ENCODE measurements at regions not wholly inside any gene's neighbourhood (a gene's known extent, or its start where the extent isn't known, plus 50 kb on each side); places are given as distances from the start of the nearest gene placed in this dataset.
"Not testable (repeated sequence)": the region's sequence is repeated elsewhere in the genome, so short reads cannot be mapped to it uniquely, and the experiment has no call there.

GRCh38 chr11:98736833-98737232, 283.9 kb upstream of the CNTN5 start:
- in situ Hi-C loops (cut with MboI) (no loop called here), intact Hi-C loops (cut with micrococcal nuclease; ENCODE audit: unreplicated experiment) (no loop called here)
- no peaks in the 10 kb centered on the region for H3K27me3 ChIP-seq (replicated peaks in 1 of 2; ENCODE audit: control insufficient read depth in 2 of 2, insufficient read depth in 2 of 2, low read length in 1 of 2)
- DNase-seq (ENCODE audit: low read depth, low spot score) (no peak), ATAC-seq (no peak), FAIRE-seq (no peak)
- H4K20me1 ChIP-seq (ENCODE audit: control insufficient read depth, insufficient read depth) = no peaks in the 10 kb centered on the region
- no peak overlapping the region for H2AFZ ChIP-seq (ENCODE audit: control insufficient read depth, low read depth, low read length)
- ChIA-PET RAD21 (ENCODE audit: unreplicated experiment) (no interaction called here), CTCF (no interaction called here), SMC1A (ENCODE audit: uncharacterized antibody, unreplicated experiment) (no interaction called here), POLR2A (no interaction called here)
- no peak overlapping the region for H3K27ac ChIP-seq (ENCODE audit: control insufficient read depth, insufficient read depth)
- H3K79me2 ChIP-seq (ENCODE audit: control insufficient read depth, insufficient read depth, low read length) = no peaks in the 10 kb centered on the region
- no peak overlapping the region for H3K4me2 ChIP-seq (ENCODE audit: control insufficient read depth, insufficient read depth)
- H3K9me3 ChIP-seq (replicated peaks; ENCODE audit: control insufficient read depth, insufficient read depth, low read length) = no peaks in the 10 kb centered on the region
- whole genome bisulfite sequencing (ENCODE audit: insufficient coverage, insufficient replicate concordance, low lambda C conversion rate, missing lambda C conversion rate) = 42% methylated on average over 7 of the region's 7 CpGs
- no peaks in the 10 kb centered on the region for H3K36me3 ChIP-seq (ENCODE audit: control insufficient read depth in 2 of 2, insufficient read depth in 2 of 2, low read length in 1 of 2)
- H3K4me1 ChIP-seq (ENCODE audit: control insufficient read depth, insufficient read depth, low read length) = no peaks in the 10 kb centered on the region
- BruUV-seq (replicated peaks) = no TSS peak
- no peak for TF ChIP-seq SMC3 (IDR thresholded peaks at IDR 0.05; ENCODE audit: borderline replicate concordance, low read length)
- no peak for TF ChIP-seq TCF3 (IDR thresholded peaks at IDR 0.05; ENCODE audit: borderline replicate concordance, insufficient read depth, low read depth, low read length)
- no peak for TF ChIP-seq ATF7 (IDR thresholded peaks at IDR 0.05; ENCODE audit: low read depth)
- no peak for TF ChIP-seq BMI1 (IDR thresholded peaks at IDR 0.05; ENCODE audit: borderline replicate concordance)
- TF ChIP-seq POLR2A (IDR thresholded peaks at IDR 0.05; ENCODE audit: low read depth, low read length) = no peak
- TF ChIP-seq NFIC (IDR thresholded peaks at IDR 0.05; ENCODE audit: low read depth, low read length) = no peak
- no peak overlapping the region for H3K4me3 ChIP-seq
- H3K9ac ChIP-seq (ENCODE audit: control insufficient read depth, insufficient read depth, low read length) = no peak overlapping the region

- ATAC-seq = no peak
- Histone ChIP-seq H3K4me1 (ENCODE audit: control insufficient read depth, insufficient read depth, low read length) (no peaks in the 10 kb centered on the region), H3K36me3 (ENCODE audit: control insufficient read depth in 2 of 2, insufficient read depth in 2 of 2, low read length in 1 of 2) (no peaks in the 10 kb centered on the region), H4K20me1 (ENCODE audit: control insufficient read depth, insufficient read depth) (no peaks in the 10 kb centered on the region), H3K27me3 (replicated peaks in 1 of 2; ENCODE audit: control insufficient read depth in 2 of 2, insufficient read depth in 2 of 2, low read length in 1 of 2) (no peaks in the 10 kb centered on the region), H2AFZ (ENCODE audit: control insufficient read depth, low read depth, low read length) (no peak overlapping the region), H3K4me3 (no peak overlapping the region), H3K27ac (ENCODE audit: control insufficient read depth, insufficient read depth) (no peak overlapping the region), H3K79me2 (ENCODE audit: control insufficient read depth, insufficient read depth, low read length) (no peaks in the 10 kb centered on the region), H3K9me3 (replicated peaks; ENCODE audit: control insufficient read depth, insufficient read depth, low read length) (no peaks in the 10 kb centered on the region), H3K9ac (ENCODE audit: control insufficient read depth, insufficient read depth, low read length) (no peak overlapping the region), H3K4me2 (ENCODE audit: control insufficient read depth, insufficient read depth) (no peak overlapping the region)
- in situ Hi-C loops (cut with MboI) = no loop called here
- ChIA-PET RAD21 (ENCODE audit: unreplicated experiment) (no interaction called here), POLR2A (no interaction called here), SMC1A (ENCODE audit: uncharacterized antibody, unreplicated experiment) (interaction anchor here (0.6 kb wide), 1 partner anchor 1079 kb away, joined by 3 read pairs; no protein-coding TSS in a partner anchor), CTCF (interaction anchor here (1.1 kb wide), 1 partner anchor 10 kb away, joined by 3 read pairs; no protein-coding TSS in a partner anchor)
- TF ChIP-seq BACH1 (IDR thresholded peaks at IDR 0.05; ENCODE audit: borderline replicate concordance) = no peak
- no peak for DNase-seq (ENCODE audit: low read depth, low spot score)
- FAIRE-seq = no peak
- intact Hi-C loops (cut with micrococcal nuclease; ENCODE audit: unreplicated experiment) = no loop called here
- no TSS peak for BruUV-seq (replicated peaks)
These were observed 280.4 kb upstream of the CNTN5 start for GRCh38 chr11:98740321-98740720.

GRCh38 chr11:98763446-98763845, 257.3 kb upstream of the CNTN5 start:
- H3K4me2 ChIP-seq (ENCODE audit: control insufficient read depth, insufficient read depth); SMC1A ChIA-PET (ENCODE audit: uncharacterized antibody, unreplicated experiment): not testable (repeated sequence)

More at GRCh38 chr11:98763446-98763845, 257.3 kb upstream of the CNTN5 start:
- BruUV-seq (replicated peaks); H2AFZ ChIP-seq (ENCODE audit: control insufficient read depth, low read depth, low read length); H3K27me3 ChIP-seq (replicated peaks in 1 of 2; ENCODE audit: control insufficient read depth in 2 of 2, insufficient read depth in 2 of 2, low read length in 1 of 2); H3K79me2 ChIP-seq (ENCODE audit: control insufficient read depth, insufficient read depth, low read length); H4K20me1 ChIP-seq (ENCODE audit: control insufficient read depth, insufficient read depth); POLR2A ChIA-PET; H3K4me3 ChIP-seq; H3K9me3 ChIP-seq (replicated peaks; ENCODE audit: control insufficient read depth, insufficient read depth, low read length); H3K27ac ChIP-seq (ENCODE audit: control insufficient read depth, insufficient read depth); in situ Hi-C loops (cut with MboI); DNase-seq (ENCODE audit: low read depth, low spot score); RAD21 ChIA-PET (ENCODE audit: unreplicated experiment); intact Hi-C loops (cut with micrococcal nuclease; ENCODE audit: unreplicated experiment); H3K9ac ChIP-seq (ENCODE audit: control insufficient read depth, insufficient read depth, low read length); H3K36me3 ChIP-seq (ENCODE audit: control insufficient read depth in 2 of 2, insufficient read depth in 2 of 2, low read length in 1 of 2); FAIRE-seq; CTCF ChIA-PET; ATAC-seq; H3K4me1 ChIP-seq (ENCODE audit: control insufficient read depth, insufficient read depth, low read length): not testable (repeated sequence)
- WGBS (ENCODE audit: insufficient coverage, insufficient replicate concordance, low lambda C conversion rate, missing lambda C conversion rate) = 68% methylated on average over 8 of the region's 21 CpGs

All from GM12878 (cell line).